ENCODE measurements at regions not wholly inside any gene's neighbourhood (a gene's known extent, or its start where the extent isn't known, plus 50 kb on each side); places are given as distances from the start of the nearest gene placed in this dataset.

- intact Hi-C loops (cut with micrococcal nuclease; ENCODE audit: unreplicated experiment): no loop called here
- BruUV-seq (replicated peaks): no TSS peak
- H3K27ac ChIP-seq (ENCODE audit: low read depth, low read length, poor library complexity, severe bottlenecking): no peak overlapping the region
Measured at GRCh38 chr1:60461925-60462595, 388.5 kb upstream of the C1orf87 start.

GRCh38 chr1:60458111-60458510 lies 384.5 kb upstream of the C1orf87 start:
- ChIA-PET CTCF (ENCODE audit: unreplicated experiment) (no interaction called here), POLR2A (interaction anchor here (0.6 kb wide), 1 partner anchor 330 kb away, joined by 3 read pairs; no protein-coding TSS in a partner anchor)
- Histone ChIP-seq H3K79me2 (ENCODE audit: insufficient read depth, low read depth, low read length) (no peaks in the 10 kb centered on the region), H2AFZ (ENCODE audit: low read length) (no peak overlapping the region), H4K20me1 (ENCODE audit: insufficient read depth, low read length) (no peaks in the 10 kb centered on the region), H3K4me1 (ENCODE audit: insufficient read depth, low read length, poor library complexity, severe bottlenecking) (no peaks in the 10 kb centered on the region), H3K27ac (ENCODE audit: low read depth, low read length, poor library complexity, severe bottlenecking) (no peak overlapping the region), H3K9me2 (ENCODE audit: insufficient read depth, low read length) (no peaks in the 10 kb centered on the region), H3K4me2 (ENCODE audit: low read length) (no peak overlapping the region), H3K4me3 (ENCODE audit: low read depth, low read length, poor library complexity, severe bottlenecking) (no peak overlapping the region), H3K36me3 (ENCODE audit: insufficient read depth, low read length) (no peaks in the 10 kb centered on the region), H3K9me3 (ENCODE audit: low read length) (no peaks in the 10 kb centered on the region)
- no TSS peak for BruUV-seq (replicated peaks)
- intact Hi-C loops (cut with micrococcal nuclease; ENCODE audit: unreplicated experiment): no loop called here
- DNase-seq (ENCODE audit: low spot score): no peak
- no peak for TF ChIP-seq EZH2phosphoT487 (IDR thresholded peaks at IDR 0.05; ENCODE audit: borderline replicate concordance, low read depth, low read length)
- TF ChIP-seq, protein P1, sequence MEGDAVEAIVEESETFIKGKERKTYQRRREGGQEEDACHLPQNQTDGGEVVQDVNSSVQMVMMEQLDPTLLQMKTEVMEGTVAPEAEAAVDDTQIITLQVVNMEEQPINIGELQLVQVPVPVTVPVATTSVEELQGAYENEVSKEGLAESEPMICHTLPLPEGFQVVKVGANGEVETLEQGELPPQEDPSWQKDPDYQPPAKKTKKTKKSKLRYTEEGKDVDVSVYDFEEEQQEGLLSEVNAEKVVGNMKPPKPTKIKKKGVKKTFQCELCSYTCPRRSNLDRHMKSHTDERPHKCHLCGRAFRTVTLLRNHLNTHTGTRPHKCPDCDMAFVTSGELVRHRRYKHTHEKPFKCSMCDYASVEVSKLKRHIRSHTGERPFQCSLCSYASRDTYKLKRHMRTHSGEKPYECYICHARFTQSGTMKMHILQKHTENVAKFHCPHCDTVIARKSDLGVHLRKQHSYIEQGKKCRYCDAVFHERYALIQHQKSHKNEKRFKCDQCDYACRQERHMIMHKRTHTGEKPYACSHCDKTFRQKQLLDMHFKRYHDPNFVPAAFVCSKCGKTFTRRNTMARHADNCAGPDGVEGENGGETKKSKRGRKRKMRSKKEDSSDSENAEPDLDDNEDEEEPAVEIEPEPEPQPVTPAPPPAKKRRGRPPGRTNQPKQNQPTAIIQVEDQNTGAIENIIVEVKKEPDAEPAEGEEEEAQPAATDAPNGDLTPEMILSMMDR (conservative IDR thresholded peaks at IDR 0.05; ENCODE audit: low read length): no peak

More at GRCh38 chr1:60461925-60462595, 388.5 kb upstream of the C1orf87 start:
- CTCF ChIA-PET (ENCODE audit: unreplicated experiment): no interaction called here
- Histone ChIP-seq H4K20me1 (ENCODE audit: insufficient read depth, low read length) (no peaks in the 10 kb centered on the region), H3K4me1 (ENCODE audit: insufficient read depth, low read length, poor library complexity, severe bottlenecking) (no peaks in the 10 kb centered on the region), H3K79me2 (ENCODE audit: insufficient read depth, low read depth, low read length) (no peaks in the 10 kb centered on the region), H3K9me2 (ENCODE audit: insufficient read depth, low read length) (no peaks in the 10 kb centered on the region), H3K36me3 (ENCODE audit: insufficient read depth, low read length) (no peaks in the 10 kb centered on the region), H2AFZ (ENCODE audit: low read length) (no peak overlapping the region), H3K4me2 (ENCODE audit: low read length) (no peak overlapping the region), H3K9me3 (ENCODE audit: low read length) (no peaks in the 10 kb centered on the region), H3K4me3 (ENCODE audit: low read depth, low read length, poor library complexity, severe bottlenecking) (no peak overlapping the region)
- no peak for DNase-seq (ENCODE audit: low spot score)
- no peak for TF ChIP-seq EZH2phosphoT487 (IDR thresholded peaks at IDR 0.05; ENCODE audit: borderline replicate concordance, low read depth, low read length)
- TF ChIP-seq, protein P1 (conservative IDR thresholded peaks at IDR 0.05; ENCODE audit: low read length): no peak
- POLR2A ChIA-PET: no interaction called here

DNA sequence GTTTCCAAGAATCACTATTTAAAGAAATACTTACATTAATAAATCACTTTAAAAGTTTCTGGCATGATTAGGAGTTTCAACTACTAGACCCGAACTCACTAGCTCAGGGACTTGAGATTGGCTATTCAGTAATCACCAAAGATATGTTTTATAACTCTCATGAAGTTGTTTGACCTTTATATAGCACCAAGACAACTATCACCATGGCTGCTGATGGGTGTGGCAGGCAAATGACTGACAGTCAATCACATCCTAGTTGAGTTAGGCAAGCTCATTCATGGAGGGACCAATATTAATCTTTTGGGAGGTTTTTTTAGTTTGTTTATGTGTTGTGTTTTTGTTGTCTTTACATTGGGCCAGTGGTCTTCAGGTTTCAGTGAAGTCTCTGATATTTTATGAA lies 376.3 kb upstream of the C1orf87 start:
- BruUV-seq (replicated peaks): no TSS peak
- intact Hi-C loops (cut with micrococcal nuclease; ENCODE audit: unreplicated experiment): no loop called here

More for the DNA sequence above, 376.3 kb upstream of the C1orf87 start:
- ChIA-PET CTCF (ENCODE audit: unreplicated experiment) (no interaction called here), POLR2A (interaction anchor here (0.8 kb wide), 1 partner anchor 11 kb away, joined by 6 read pairs; no protein-coding TSS in a partner anchor)
- no peaks in the 10 kb centered on the region for H3K9me2 ChIP-seq (ENCODE audit: insufficient read depth, low read length)
- H3K79me2 ChIP-seq (ENCODE audit: insufficient read depth, low read depth, low read length): no peaks in the 10 kb centered on the region
- no peak for DNase-seq (ENCODE audit: low spot score)
- no peak overlapping the region for H3K4me3 ChIP-seq (ENCODE audit: low read depth, low read length, poor library complexity, severe bottlenecking)
- no peak overlapping the region for H3K4me2 ChIP-seq (ENCODE audit: low read length)
- H2AFZ ChIP-seq (ENCODE audit: low read length): no peak overlapping the region
- H4K20me1 ChIP-seq (ENCODE audit: insufficient read depth, low read length): no peaks in the 10 kb centered on the region
- H3K4me1 ChIP-seq (ENCODE audit: insufficient read depth, low read length, poor library complexity, severe bottlenecking): no peaks in the 10 kb centered on the region
- H3K9me3 ChIP-seq (ENCODE audit: low read length): no peaks in the 10 kb centered on the region
- no peak overlapping the region for H3K27ac ChIP-seq (ENCODE audit: low read depth, low read length, poor library complexity, severe bottlenecking)
- TF ChIP-seq, protein P1 (conservative IDR thresholded peaks at IDR 0.05; ENCODE audit: low read length): no peak
- TF ChIP-seq EZH2phosphoT487 (IDR thresholded peaks at IDR 0.05; ENCODE audit: borderline replicate concordance, low read depth, low read length): no peak
- H3K36me3 ChIP-seq (ENCODE audit: insufficient read depth, low read length): no peaks in the 10 kb centered on the region

Data from OCI-LY7 (cell line).